H7 (cell line): ENCODE measurements at regions not wholly inside any gene's neighbourhood (a gene's known extent, or its start where the extent isn't known, plus 50 kb on each side); places are given as distances from the start of the nearest gene placed in this dataset.
"Not testable (repeated sequence)": the region's sequence is repeated elsewhere in the genome, so short reads cannot be mapped to it uniquely, and the experiment has no call there.

ENCODE experiments used
- DNase-seq: peaks from one replicate; pipeline ENCODE4 v3.0.0; 2012
- H3K27me3 ChIP-seq: 2 replicates; pipeline ENCODE4 v1.6.0; 2011; ENCODE audit warnings: mild to moderate bottlenecking, low read length; ENCODE audit not compliant: control insufficient read depth, insufficient read depth
- H3K36me3 ChIP-seq: replicated peaks from 2 replicates; pipeline ENCODE4 v1.5.1; 2011; ENCODE audit warnings: low read length; ENCODE audit not compliant: control insufficient read depth, insufficient read depth
- H3K4me3 ChIP-seq: 2 replicates; pipeline ENCODE4 v1.5.1; 2011; ENCODE audit warnings: low read depth, mild to moderate bottlenecking, control low read depth, low read length, moderate library complexity; ENCODE audit not compliant: insufficient read depth

- H3K27me3 ChIP-seq: no peaks in the 10 kb centered on the region
- no peak overlapping the region for H3K4me3 ChIP-seq
- H3K36me3 ChIP-seq: no peaks in the 10 kb centered on the region
- DNase-seq: no peak
Measured at GRCh38 chr16:79893445-79893844, 292.9 kb upstream of the MAF start.

- DNase-seq: no peak
- H3K4me3 ChIP-seq: no peak overlapping the region
- no peaks in the 10 kb centered on the region for H3K36me3 ChIP-seq
- H3K27me3 ChIP-seq: no peaks in the 10 kb centered on the region
Measured at GRCh38 chr16:79892278-79892677, 291.7 kb upstream of the MAF start.

- Histone ChIP-seq H3K4me3 (no peak overlapping the region), H3K27me3 (no peaks in the 10 kb centered on the region), H3K36me3 (no peaks in the 10 kb centered on the region)
- no peak for DNase-seq
Measured at GRCh38 chr16:79891458-79891857, 290.9 kb upstream of the MAF start.

GRCh38 chr16:79887541-79888540, 287.3 kb upstream of the MAF start:
- no peaks in the 10 kb centered on the region for H3K36me3 ChIP-seq
- H3K27me3 ChIP-seq: no peaks in the 10 kb centered on the region
- DNase-seq: no peak
- H3K4me3 ChIP-seq: no peak overlapping the region

GRCh38 chr16:79885320-79885719, 284.8 kb upstream of the MAF start:
- Histone ChIP-seq H3K36me3 (no peaks in the 10 kb centered on the region), H3K4me3 (no peak overlapping the region), H3K27me3 (no peaks in the 10 kb centered on the region)
- no peak for DNase-seq

GRCh38 chr16:79883494-79883893, 283.0 kb upstream of the MAF start:
- Histone ChIP-seq H3K36me3 (no peaks in the 10 kb centered on the region), H3K4me3 (no peak overlapping the region), H3K27me3 (no peaks in the 10 kb centered on the region)
- no peak for DNase-seq

- no peaks in the 10 kb centered on the region for H3K36me3 ChIP-seq
- no peak for DNase-seq
- H3K27me3 ChIP-seq: no peaks in the 10 kb centered on the region
- H3K4me3 ChIP-seq: no peak overlapping the region
Measured at GRCh38 chr16:79882340-79883005, 281.9 kb upstream of the MAF start.

GRCh38 chr16:79881107-79881506, 280.6 kb upstream of the MAF start:
- not testable (repeated sequence) for H3K36me3 ChIP-seq, H3K27me3 ChIP-seq, DNase-seq, H3K4me3 ChIP-seq

GRCh38 chr16:79876332-79876730, 275.8 kb upstream of the MAF start:
- no peaks in the 10 kb centered on the region for H3K27me3 ChIP-seq
- H3K4me3 ChIP-seq: no peak overlapping the region
- H3K36me3 ChIP-seq: no peaks in the 10 kb centered on the region
- DNase-seq: no peak

- H3K36me3 ChIP-seq: no peaks in the 10 kb centered on the region
- H3K27me3 ChIP-seq: no peaks in the 10 kb centered on the region
- DNase-seq: no peak
- no peak overlapping the region for H3K4me3 ChIP-seq
Measured at GRCh38 chr16:79874391-79874790, 273.9 kb upstream of the MAF start.

GRCh38 chr16:79873825-79874224, 273.3 kb upstream of the MAF start:
- H3K4me3 ChIP-seq: no peak overlapping the region
- no peaks in the 10 kb centered on the region for H3K36me3 ChIP-seq
- no peak for DNase-seq
- H3K27me3 ChIP-seq: no peaks in the 10 kb centered on the region

- H3K27me3 ChIP-seq: no peaks in the 10 kb centered on the region
- no peak for DNase-seq
- H3K4me3 ChIP-seq: no peak overlapping the region
- H3K36me3 ChIP-seq: no peaks in the 10 kb centered on the region
Measured at GRCh38 chr16:79871906-79872305, 271.4 kb upstream of the MAF start.

- Histone ChIP-seq H3K36me3 (no peaks in the 10 kb centered on the region), H3K4me3 (no peak overlapping the region), H3K27me3 (no peaks in the 10 kb centered on the region)
- DNase-seq: no peak
Measured at GRCh38 chr16:79870016-79870886, 269.7 kb upstream of the MAF start.

- no peak for DNase-seq
- H3K36me3 ChIP-seq: no peaks in the 10 kb centered on the region
- no peaks in the 10 kb centered on the region for H3K27me3 ChIP-seq
- H3K4me3 ChIP-seq: no peak overlapping the region
Measured at GRCh38 chr16:79869304-79870015, 268.9 kb upstream of the MAF start.
